ENCODE measurements at regions not wholly inside any gene's neighbourhood (a gene's known extent, or its start where the extent isn't known, plus 50 kb on each side); places are given as distances from the start of the nearest gene placed in this dataset.
"Not testable (repeated sequence)": the region's sequence is repeated elsewhere in the genome, so short reads cannot be mapped to it uniquely, and the experiment has no call there.

DNA sequence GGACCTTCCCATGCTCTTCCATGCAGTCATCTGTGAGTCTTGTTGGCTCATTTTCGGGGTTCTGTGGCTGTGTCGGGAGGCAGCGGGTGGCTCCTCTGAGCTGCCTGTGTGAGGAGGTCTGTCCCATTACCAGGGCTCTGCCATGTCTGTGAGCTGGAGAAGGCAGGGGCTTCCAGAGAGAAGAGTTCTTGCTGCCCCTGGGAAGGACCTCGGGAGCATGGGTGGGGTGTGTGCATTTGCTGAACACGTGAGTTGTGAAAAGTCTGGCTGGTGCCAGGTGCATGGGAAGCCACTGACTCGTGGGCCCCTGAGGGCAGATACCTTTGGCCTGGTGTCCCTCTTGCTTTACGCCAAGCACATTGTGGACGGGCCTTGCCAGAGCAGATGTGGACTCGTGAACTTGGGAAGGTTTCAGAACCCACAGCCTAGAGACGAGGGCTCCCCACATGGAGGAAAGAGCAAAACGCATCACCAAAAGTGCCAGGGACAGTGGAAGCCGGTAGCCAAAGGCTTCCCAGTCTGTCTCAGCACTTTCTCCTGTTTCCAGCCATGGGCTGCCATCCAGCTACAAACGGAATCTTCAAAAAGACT is 1324.5 kb downstream of the BRD1 start:
- H3K27me3 Mint-ChIP-seq = peaks cover 1% of the 10 kb centered on the region
- H3K9me3 Mint-ChIP-seq = no peaks in the 10 kb centered on the region
- H3K27ac Mint-ChIP-seq = no peak overlapping the region
- no peak overlapping the region for H3K4me3 Mint-ChIP-seq
- H3K4me1 Mint-ChIP-seq = no peaks in the 10 kb centered on the region
- H3K36me3 Mint-ChIP-seq = no peaks in the 10 kb centered on the region

DNA sequence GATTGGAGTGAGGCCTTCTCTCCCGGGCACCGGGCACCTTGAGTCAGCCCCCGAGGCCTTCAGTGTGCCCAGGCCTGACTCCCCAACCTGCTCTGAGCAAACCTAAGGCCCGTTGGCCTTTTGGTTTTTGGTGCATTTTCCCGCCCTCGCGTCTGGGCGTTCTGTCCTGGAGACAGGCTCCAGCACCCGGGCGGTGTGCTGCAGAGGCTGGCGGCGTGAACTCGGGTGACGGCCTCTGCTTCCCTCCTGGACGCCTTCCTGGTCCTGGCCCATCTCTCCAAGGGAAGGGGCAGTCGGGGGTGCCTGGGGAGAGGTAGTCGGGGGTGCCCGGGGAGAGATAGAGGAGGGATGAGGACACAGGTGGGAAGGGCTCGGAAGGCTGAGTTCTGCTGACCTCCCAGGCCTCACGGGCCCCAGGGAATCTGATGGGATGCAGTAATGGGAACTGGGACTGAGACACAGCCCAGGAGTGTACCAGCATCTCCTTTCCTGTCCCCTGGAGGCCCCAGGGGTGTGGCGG is 1326.4 kb downstream of the BRD1 start:
- Mint-ChIP-seq H3K36me3 (no peaks in the 10 kb centered on the region), H3K9me3 (no peaks in the 10 kb centered on the region), H3K4me1 (no peaks in the 10 kb centered on the region), H3K27me3 (peaks cover 1% of the 10 kb centered on the region), H3K27ac (no peak overlapping the region), H3K4me3 (no peak overlapping the region)

DNA sequence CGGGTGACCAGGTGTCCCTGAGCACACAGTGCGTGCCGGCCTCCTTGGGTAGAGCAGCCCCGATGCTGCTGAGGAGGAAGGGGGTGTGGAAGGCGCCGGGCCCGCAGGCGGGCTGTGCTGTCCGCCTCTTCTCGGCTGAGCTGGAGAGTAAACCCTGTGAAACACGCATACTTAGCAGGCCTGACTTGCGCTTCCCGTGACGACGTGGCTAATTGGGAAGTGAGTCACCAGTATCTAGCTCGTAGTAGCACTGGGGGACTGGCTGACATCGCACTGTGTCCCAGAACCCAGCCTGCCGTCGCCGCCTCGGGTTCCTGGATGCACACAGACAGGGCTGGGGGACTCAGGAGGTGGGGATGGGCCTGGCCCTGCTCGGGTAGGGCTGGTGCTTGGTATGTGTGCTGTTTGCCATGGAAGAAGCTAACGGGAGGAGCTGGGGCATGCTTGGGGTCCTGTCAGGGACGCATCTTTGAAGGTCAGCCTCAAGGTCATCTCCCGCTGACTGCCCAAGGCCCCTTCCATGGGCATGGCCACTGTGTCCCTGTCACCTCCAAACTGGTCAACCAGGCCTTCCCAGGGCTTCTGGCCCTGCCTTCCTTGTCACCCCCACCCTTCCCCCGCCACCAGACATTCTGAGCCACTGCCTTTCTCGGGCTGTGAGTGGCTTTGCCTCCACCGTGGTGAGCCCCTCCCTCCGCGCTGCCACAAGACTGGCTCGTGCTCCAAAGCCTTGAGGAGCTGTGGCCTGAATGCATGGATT is 1327.0 kb downstream of the BRD1 start:
- Mint-ChIP-seq H3K27ac (no peak overlapping the region), H3K9me3 (no peaks in the 10 kb centered on the region), H3K4me1 (no peaks in the 10 kb centered on the region), H3K4me3 (no peak overlapping the region), H3K27me3 (peaks cover 1% of the 10 kb centered on the region), H3K36me3 (no peaks in the 10 kb centered on the region)

DNA sequence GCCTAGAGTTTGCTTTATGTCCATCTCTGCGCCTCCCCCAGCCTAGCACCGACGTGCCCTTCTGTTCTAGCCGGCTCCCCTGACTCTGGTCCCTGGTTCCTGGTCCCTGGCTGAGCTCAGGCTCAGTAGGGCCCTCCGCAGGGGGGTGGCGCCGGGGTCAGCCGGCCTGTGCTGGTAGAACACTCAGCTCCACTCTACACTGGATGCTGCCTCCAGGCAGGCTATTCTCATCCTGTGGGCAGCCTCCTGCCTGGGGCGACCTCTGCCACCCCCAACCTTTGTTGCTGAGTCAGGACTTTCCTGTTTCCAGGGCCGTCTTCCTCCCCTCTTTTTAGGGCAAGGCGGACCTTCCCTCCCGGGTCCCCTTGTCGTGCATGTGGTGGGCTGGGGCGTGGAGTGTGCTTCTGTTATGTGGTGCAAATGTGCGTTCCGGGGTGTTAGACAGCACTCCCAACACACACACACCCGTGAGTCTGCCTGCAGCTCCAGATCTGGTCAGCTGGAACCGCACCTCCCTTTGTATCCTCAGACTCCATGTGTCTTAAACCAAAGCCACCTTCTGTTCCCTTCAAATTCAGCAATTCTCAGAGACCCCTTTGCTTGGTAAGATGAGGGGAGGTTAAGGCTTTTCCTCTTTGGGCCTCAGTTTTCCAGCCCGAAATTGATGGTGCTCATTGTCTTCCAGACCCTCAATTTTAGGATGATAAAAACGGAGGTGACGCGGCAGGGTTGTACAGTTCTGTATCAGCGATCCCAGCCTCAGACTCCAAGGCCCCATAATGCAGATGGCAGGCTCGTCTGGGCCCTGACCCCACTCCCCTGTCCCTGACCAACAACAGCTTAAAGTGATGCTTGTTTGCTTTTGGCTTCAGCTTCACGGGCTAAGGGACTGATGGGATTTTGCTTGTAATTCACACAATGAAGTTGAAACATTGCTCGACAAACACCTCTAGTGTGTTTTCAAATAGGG is 1327.9 kb downstream of the BRD1 start:
- H3K27me3 Mint-ChIP-seq = no peaks in the 10 kb centered on the region
- H3K9me3 Mint-ChIP-seq = no peaks in the 10 kb centered on the region
- no peak overlapping the region for H3K4me3 Mint-ChIP-seq
- H3K4me1 Mint-ChIP-seq = no peaks in the 10 kb centered on the region
- H3K36me3 Mint-ChIP-seq = no peaks in the 10 kb centered on the region
- H3K27ac Mint-ChIP-seq = peak overlapping the region in 1 of 3 donors; percentile 46

DNA sequence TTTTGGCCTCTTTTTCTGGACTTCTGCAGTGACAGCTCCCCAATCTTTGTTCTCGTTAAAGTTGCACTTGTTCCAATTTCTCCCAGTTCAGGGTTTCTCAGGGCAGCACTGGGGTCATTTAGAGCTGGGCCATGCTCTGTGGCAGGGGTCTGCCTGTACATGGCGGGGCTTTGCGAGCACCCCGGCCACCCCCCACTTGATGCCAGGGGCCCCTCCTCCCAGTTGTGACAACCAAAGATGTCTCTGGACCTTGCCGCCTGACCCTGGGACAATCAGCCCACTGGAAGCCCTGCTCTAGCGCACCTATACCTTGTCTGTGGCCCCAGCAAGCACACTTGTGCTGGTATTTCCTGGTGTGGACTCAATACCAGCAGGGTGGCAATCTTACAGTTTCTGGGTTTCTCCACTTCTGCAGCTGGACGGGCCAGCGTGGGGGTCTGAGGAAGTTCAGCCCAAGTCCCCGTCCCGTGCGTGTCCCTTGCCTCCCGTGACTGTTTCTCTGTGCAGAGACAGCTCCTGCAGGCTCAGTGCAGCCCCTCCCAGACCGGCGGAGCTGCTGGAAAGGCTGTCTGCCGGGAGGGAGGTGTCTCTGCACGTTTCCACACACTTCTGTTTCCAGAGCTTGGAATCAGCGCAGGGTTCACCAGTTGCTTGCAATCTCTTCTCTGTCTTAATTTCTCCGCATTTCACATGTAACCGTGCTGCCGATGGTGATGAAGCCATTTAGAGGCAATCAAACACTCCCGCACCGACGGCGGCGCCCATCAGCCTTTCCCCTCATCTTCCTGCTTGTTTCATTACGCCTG is 1328.9 kb downstream of the BRD1 start:
- H3K9me3 Mint-ChIP-seq = no peaks in the 10 kb centered on the region
- no peaks in the 10 kb centered on the region for H3K36me3 Mint-ChIP-seq
- peaks cover 2% of the 10 kb centered on the region for H3K27me3 Mint-ChIP-seq
- H3K4me1 Mint-ChIP-seq = no peaks in the 10 kb centered on the region
- H3K4me3 Mint-ChIP-seq = peak overlapping the region in 1 of 4 donors; percentile 47
- H3K27ac Mint-ChIP-seq = peak overlapping the region in 1 of 3 donors; percentile 59

DNA sequence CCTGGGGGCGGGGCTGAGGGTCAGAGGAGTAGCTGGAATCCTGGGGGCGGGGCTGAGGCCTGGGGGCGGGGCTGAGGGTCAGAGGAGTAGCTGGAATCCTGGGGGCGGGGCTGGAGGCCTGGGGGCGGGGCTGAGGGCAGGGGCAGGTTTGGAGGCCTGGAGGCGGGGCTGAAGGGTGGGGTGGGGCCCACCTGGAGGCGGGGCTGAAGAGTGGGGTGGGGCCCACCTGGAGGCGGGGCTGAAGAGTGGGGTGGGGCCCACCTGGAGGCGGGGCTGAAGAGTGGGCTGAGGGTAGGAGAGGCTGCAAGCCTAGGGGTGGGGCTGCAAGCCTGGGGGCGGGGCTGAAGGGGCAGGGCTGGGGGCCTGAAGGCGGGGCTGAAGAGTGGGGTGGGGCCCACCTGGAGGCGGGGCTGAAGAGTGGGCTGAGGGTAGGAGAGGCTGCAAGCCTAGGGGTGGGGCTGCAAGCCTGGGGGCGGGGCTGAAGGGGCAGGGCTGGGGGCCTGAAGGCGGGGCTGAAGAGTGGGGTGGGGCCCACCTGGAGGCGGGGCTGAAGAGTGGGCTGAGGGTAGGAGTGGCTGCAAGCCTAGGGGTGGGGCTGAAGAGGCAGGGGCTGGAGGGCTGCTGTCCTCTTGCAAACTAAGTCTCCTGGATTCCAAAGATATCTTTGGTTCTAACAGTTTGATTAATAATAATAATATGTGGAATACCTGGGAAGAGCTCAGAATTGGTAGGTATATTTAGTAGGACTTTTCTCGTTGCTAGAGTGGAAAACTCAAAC is 1329.7 kb downstream of the BRD1 start:
- not testable (repeated sequence) for H3K4me1 Mint-ChIP-seq, H3K36me3 Mint-ChIP-seq, H3K4me3 Mint-ChIP-seq

DNA sequence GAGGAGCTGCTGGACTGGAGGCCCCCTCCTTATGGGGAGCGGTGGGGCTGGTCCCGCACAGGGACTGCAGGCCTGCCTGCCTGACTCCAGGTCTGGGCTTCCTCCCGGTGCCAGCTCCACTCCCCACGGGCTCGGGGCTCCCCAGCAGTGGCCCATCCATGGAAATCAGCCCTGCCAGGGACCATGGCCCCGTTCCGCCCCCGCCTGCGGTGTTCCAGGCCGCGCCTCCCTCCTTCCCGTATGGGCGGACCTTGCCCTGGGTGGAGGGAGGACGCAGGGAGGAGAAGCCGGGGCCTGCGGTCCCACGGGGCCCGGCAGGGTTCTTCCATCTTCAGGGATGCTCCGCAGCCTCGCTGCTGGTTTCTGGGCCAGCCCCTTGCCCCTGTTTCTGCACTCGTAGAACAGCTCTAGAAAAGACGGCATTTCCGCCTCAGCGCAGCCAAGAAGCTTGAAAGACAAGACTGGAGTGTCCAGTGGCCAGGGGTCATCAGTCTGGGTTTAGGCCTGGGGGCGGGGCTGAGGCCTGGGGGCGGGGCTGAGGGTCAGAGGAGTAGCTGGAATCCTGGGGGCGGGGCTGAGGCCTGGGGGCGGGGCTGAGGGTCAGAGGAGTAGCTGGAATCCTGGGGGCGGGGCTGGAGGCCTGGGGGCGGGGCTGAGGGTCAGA is 1330.6 kb downstream of the BRD1 start:
- Mint-ChIP-seq H3K36me3 (no peaks in the 10 kb centered on the region), H3K9me3 (no peaks in the 10 kb centered on the region), H3K27me3 (peaks cover 9% of the 10 kb centered on the region), H3K4me1 (no peaks in the 10 kb centered on the region), H3K4me3 (no peak overlapping the region), H3K27ac (no peak overlapping the region)

More for the DNA sequence above, 1329.7 kb downstream of the BRD1 start:
- not testable (repeated sequence) for H3K27me3 Mint-ChIP-seq, H3K27ac Mint-ChIP-seq, H3K9me3 Mint-ChIP-seq

DNA sequence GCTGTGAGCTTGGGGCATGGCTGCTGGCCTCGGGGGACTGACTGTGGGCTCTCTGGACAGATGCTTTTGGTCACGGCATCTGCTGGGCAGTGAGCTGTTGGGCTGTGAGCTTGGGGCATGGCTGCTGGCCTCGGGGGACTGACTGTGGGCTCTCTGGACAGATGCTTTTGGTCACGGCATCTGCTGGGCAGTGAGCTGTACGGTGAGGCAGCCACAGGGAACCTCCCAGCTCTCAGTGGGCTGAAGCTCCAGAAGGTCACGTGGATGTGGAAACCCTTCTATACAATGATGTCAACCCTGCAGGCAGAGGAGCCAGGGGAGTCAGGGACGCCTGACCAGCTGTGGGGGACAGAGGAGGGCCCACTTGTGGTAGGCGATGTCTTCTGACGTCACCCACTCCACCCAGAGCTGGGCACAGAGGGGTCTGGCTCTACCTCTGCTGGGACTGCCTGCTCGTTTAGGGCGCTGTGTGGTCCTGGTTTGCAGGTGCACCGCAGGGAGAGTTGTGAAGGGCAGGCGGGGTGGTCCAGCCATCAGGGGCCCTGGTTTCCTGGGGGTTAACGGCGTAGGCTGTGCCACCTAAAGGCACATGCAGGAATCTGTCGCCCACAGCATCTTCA is 1331.3 kb downstream of the BRD1 start:
- Mint-ChIP-seq H3K27me3 (peaks cover 14% of the 10 kb centered on the region), H3K36me3 (no peaks in the 10 kb centered on the region)

DNA sequence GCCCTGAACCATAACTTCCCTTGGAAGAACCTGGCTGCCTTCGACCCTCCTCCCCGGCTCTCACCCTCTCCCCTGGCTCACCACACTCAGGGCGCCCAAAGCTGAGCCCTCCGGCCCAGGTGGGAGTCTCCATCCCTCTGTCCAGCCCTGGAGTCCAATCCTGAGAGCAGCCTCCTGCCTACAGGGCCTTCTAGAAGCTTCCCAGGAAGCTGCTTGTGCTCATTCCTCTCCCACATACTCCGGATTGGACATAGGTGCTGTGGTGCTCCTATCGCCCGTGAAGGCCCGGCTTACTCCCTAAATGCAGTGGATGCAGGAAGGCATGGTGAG is 1332.0 kb downstream of the BRD1 start:
- Mint-ChIP-seq H3K4me3 (no peak overlapping the region), H3K27ac (no peak overlapping the region), H3K36me3 (no peaks in the 10 kb centered on the region), H3K27me3 (peaks cover 20% of the 10 kb centered on the region), H3K4me1 (no peaks in the 10 kb centered on the region), H3K9me3 (no peaks in the 10 kb centered on the region)

More for the DNA sequence above, 1331.3 kb downstream of the BRD1 start:
- H3K4me1 Mint-ChIP-seq = no peaks in the 10 kb centered on the region
- no peaks in the 10 kb centered on the region for H3K9me3 Mint-ChIP-seq
- no peak overlapping the region for H3K4me3 Mint-ChIP-seq
- no peak overlapping the region for H3K27ac Mint-ChIP-seq

DNA sequence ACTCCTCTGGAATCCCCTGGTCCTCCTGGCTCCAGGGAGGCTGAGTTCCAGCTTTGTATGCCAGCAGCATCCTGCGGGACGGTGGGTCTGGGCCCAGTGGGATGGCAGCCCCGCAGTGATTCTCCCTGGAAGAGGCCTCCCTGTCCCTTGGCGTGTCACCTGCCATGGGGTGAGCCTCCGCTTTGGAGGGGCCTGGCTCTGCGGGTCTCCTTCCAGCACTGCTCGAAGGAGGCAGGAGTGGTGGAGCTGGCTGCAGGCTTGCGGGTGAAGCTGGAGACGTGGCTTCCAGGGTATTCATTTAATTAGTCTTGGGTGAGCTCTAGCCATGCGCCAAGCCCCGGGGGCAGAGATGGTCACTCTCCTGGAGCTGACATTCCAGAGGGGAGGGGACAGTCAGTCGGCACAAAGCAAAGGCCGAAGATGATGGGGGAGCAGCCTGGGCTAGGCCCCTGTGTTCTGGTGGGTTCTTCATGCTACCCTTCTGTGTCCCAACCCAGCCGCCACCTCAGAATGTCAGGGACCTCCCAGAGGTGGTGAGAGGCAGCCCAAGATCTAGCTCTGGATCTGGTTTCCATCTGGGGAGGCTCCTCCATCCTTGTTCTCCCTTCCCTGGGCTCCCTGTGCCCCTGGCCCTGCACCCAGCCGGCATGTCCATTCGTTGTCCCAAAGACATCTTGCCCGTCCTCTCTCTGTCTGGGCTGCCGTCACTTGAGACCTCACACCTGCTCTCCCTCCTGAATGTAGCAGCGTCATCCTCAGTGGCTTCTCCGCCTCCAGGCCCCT is 1332.5 kb downstream of the BRD1 start:
- Mint-ChIP-seq H3K4me3 (no peak overlapping the region), H3K27me3 (peaks cover 22% of the 10 kb centered on the region)

DNA sequence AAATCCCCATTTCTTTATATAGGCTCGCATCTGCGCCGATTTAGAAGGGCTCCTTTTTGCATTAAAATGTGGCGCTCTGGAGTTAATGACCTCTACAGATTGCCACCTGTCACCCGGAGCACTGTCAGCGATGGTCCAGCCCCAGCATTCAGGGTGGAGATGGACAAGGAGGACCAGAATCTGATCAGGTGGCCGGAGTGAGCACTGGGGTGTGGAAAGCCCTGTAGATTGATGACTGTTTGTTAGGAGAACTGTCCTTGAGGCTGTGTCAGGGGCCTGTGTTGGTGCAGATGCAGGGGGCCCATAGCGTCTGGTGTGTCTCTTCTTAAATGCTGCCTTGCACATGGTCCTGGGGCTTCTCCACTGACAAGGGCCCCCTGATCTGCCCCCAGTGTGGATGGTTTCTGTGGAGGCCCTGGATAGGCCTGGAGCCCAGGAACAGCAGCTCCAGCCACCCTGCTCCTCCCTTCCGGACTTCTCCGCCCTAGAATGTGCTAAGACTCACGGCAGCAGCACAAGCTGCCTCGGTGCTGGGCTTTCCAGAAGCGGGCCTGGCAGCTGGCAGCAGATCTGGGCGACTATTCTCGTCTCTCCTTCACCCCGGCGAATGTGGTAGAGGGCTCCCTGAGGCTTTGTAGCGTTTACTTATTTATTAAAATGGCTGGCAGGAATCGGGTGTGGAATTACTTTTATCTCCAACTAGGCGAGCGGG is 1333.3 kb downstream of the BRD1 start:
- Mint-ChIP-seq H3K27me3 (peaks cover 22% of the 10 kb centered on the region), H3K4me1 (no peaks in the 10 kb centered on the region), H3K27ac (peak overlapping the region in 1 of 3 donors; percentile 16), H3K36me3 (no peaks in the 10 kb centered on the region), H3K4me3 (no peak overlapping the region), H3K9me3 (no peaks in the 10 kb centered on the region)

More for the DNA sequence above, 1332.5 kb downstream of the BRD1 start:
- H3K27ac Mint-ChIP-seq = no peak overlapping the region
- no peaks in the 10 kb centered on the region for H3K4me1 Mint-ChIP-seq
- no peaks in the 10 kb centered on the region for H3K36me3 Mint-ChIP-seq
- H3K9me3 Mint-ChIP-seq = no peaks in the 10 kb centered on the region

DNA sequence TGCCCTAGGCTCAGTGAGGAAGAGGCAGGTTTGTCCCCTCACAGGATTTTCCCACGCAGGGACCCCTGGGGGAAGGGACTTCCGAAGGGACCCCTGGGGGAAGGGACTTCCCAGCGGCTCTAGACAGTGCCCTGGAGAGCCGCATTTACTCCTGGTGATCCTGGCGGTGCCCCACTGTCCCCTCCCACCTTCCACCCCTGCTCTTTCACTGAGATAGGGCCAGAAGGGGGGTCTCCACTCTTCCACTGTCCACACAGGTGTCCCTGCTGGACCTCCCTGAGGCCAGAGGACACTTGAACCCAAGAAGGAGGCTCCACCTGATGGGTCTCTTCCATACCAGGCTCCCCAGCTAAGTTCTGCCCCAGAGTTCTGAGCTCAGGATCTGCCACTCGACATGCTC is 1333.9 kb downstream of the BRD1 start:
- Mint-ChIP-seq H3K9me3 (no peaks in the 10 kb centered on the region), H3K27me3 (peaks cover 22% of the 10 kb centered on the region), H3K4me3 (no peak overlapping the region), H3K4me1 (no peaks in the 10 kb centered on the region), H3K36me3 (no peaks in the 10 kb centered on the region), H3K27ac (no peak overlapping the region)
